ENCODE measurements at regions not wholly inside any gene's neighbourhood (a gene's known extent, or its start where the extent isn't known, plus 50 kb on each side); places are given as distances from the start of the nearest gene placed in this dataset.

- no peak for DNase-seq (ENCODE audit: extremely low spot score)
- ChIA-PET POLR2A (no interaction called here), CTCF (no interaction called here)
- no peak for TF ChIP-seq FOXA1 (IDR thresholded peaks at IDR 0.05)
- no peak for TF ChIP-seq ZNF384 (IDR thresholded peaks at IDR 0.05)
- no peak for TF ChIP-seq LEF1 (IDR thresholded peaks at IDR 0.05; ENCODE audit: borderline replicate concordance)
Observed at GRCh38 chrX:96446524-96446923, 238.1 kb upstream of the DIAPH2 start.

GRCh38 chrX:96447161-96447560, 237.5 kb upstream of the DIAPH2 start:
- no peak for TF ChIP-seq LEF1 (IDR thresholded peaks at IDR 0.05; ENCODE audit: borderline replicate concordance)
- no peak for TF ChIP-seq BHLHE40 (IDR thresholded peaks at IDR 0.05; ENCODE audit: borderline replicate concordance)
- TF ChIP-seq SP1 (IDR thresholded peaks at IDR 0.05), result no peak
- no peak for TF ChIP-seq HDGF (IDR thresholded peaks at IDR 0.05; ENCODE audit: borderline replicate concordance)
- TF ChIP-seq NFRKB (IDR thresholded peaks at IDR 0.05), result no peak
- no peak for TF ChIP-seq ZNF384 (IDR thresholded peaks at IDR 0.05)
- no peak for TF ChIP-seq FOXK2 (IDR thresholded peaks at IDR 0.05)
- no peak for TF ChIP-seq ELF4 (IDR thresholded peaks at IDR 0.05)
- no peak for TF ChIP-seq FOXM1 (IDR thresholded peaks at IDR 0.05; ENCODE audit: borderline replicate concordance)
- TF ChIP-seq ARNT (IDR thresholded peaks at IDR 0.05), result no peak
- no peak for TF ChIP-seq CTBP1 (IDR thresholded peaks at IDR 0.05; ENCODE audit: borderline replicate concordance)
- TF ChIP-seq SUZ12 (IDR thresholded peaks at IDR 0.05), result no peak
- DNase-seq (ENCODE audit: extremely low spot score), result no peak
- ChIA-PET POLR2A (no interaction called here), CTCF (no interaction called here)

GRCh38 chrX:96449191-96449590, 235.5 kb upstream of the DIAPH2 start:
- ChIA-PET POLR2A (no interaction called here), CTCF (no interaction called here)
- no peak for DNase-seq (ENCODE audit: extremely low spot score)
- no peak for TF ChIP-seq LEF1 (IDR thresholded peaks at IDR 0.05; ENCODE audit: borderline replicate concordance)
- no peak for TF ChIP-seq L3MBTL2 (conservative IDR thresholded peaks at IDR 0.05)
- no peak for TF ChIP-seq CTBP1 (IDR thresholded peaks at IDR 0.05; ENCODE audit: borderline replicate concordance)
- TF ChIP-seq SP1 (IDR thresholded peaks at IDR 0.05), result no peak
- TF ChIP-seq FOXK2 (IDR thresholded peaks at IDR 0.05), result no peak
- no peak for TF ChIP-seq FOXM1 (IDR thresholded peaks at IDR 0.05; ENCODE audit: borderline replicate concordance)
- no peak for TF ChIP-seq NFRKB (IDR thresholded peaks at IDR 0.05)
- TF ChIP-seq ZNF384 (IDR thresholded peaks at IDR 0.05), result no peak
- no peak for TF ChIP-seq SUZ12 (IDR thresholded peaks at IDR 0.05)
- no peak for TF ChIP-seq PKNOX1 (IDR thresholded peaks at IDR 0.05)
- TF ChIP-seq HDGF (IDR thresholded peaks at IDR 0.05; ENCODE audit: borderline replicate concordance), result no peak
- no peak for TF ChIP-seq FOXA1 (IDR thresholded peaks at IDR 0.05)
- no peak for TF ChIP-seq ELF4 (IDR thresholded peaks at IDR 0.05)

- TF ChIP-seq CTBP1 (IDR thresholded peaks at IDR 0.05; ENCODE audit: borderline replicate concordance) (no peak), BHLHE40 (IDR thresholded peaks at IDR 0.05; ENCODE audit: borderline replicate concordance) (no peak), FOXM1 (IDR thresholded peaks at IDR 0.05; ENCODE audit: borderline replicate concordance) (no peak), LEF1 (IDR thresholded peaks at IDR 0.05; ENCODE audit: borderline replicate concordance) (no peak)
- DNase-seq (ENCODE audit: extremely low spot score), result no peak
- ChIA-PET CTCF (no interaction called here), POLR2A (no interaction called here)
Observed at GRCh38 chrX:96449896-96450295, 234.7 kb upstream of the DIAPH2 start.

GRCh38 chrX:96453139-96453538, 231.5 kb upstream of the DIAPH2 start:
- ChIA-PET POLR2A (no interaction called here), CTCF (no interaction called here)
- no peak for DNase-seq (ENCODE audit: extremely low spot score)

GRCh38 chrX:96455078-96455477, 229.6 kb upstream of the DIAPH2 start:
- no peak for DNase-seq (ENCODE audit: extremely low spot score)
- TF ChIP-seq PKNOX1 (IDR thresholded peaks at IDR 0.05) (no peak), LEF1 (IDR thresholded peaks at IDR 0.05; ENCODE audit: borderline replicate concordance) (no peak), FOXA1 (IDR thresholded peaks at IDR 0.05) (no peak), FOXM1 (IDR thresholded peaks at IDR 0.05; ENCODE audit: borderline replicate concordance) (no peak), SP1 (IDR thresholded peaks at IDR 0.05) (no peak), ARNT (IDR thresholded peaks at IDR 0.05) (no peak), SUZ12 (IDR thresholded peaks at IDR 0.05) (no peak)
- CTCF ChIA-PET, result no interaction called here
- POLR2A ChIA-PET, result no interaction called here

More at GRCh38 chrX:96453139-96453538, 231.5 kb upstream of the DIAPH2 start:
- TF ChIP-seq FOXK2 (IDR thresholded peaks at IDR 0.05), result no peak
- no peak for TF ChIP-seq HDGF (IDR thresholded peaks at IDR 0.05; ENCODE audit: borderline replicate concordance)
- no peak for TF ChIP-seq L3MBTL2 (conservative IDR thresholded peaks at IDR 0.05)
- TF ChIP-seq PKNOX1 (IDR thresholded peaks at IDR 0.05), result no peak
- TF ChIP-seq ELF4 (IDR thresholded peaks at IDR 0.05), result no peak
- no peak for TF ChIP-seq LEF1 (IDR thresholded peaks at IDR 0.05; ENCODE audit: borderline replicate concordance)
- TF ChIP-seq SP1 (IDR thresholded peaks at IDR 0.05), result no peak
- no peak for TF ChIP-seq CTBP1 (IDR thresholded peaks at IDR 0.05; ENCODE audit: borderline replicate concordance)
- TF ChIP-seq ARNT (IDR thresholded peaks at IDR 0.05), result no peak
- no peak for TF ChIP-seq SUZ12 (IDR thresholded peaks at IDR 0.05)
- no peak for TF ChIP-seq BHLHE40 (IDR thresholded peaks at IDR 0.05; ENCODE audit: borderline replicate concordance)
- no peak for TF ChIP-seq FOXA1 (IDR thresholded peaks at IDR 0.05)
- TF ChIP-seq TARDBP (IDR thresholded peaks at IDR 0.05), result no peak
- no peak for TF ChIP-seq NFRKB (IDR thresholded peaks at IDR 0.05)
- TF ChIP-seq ZNF384 (IDR thresholded peaks at IDR 0.05), result no peak
